SJCRH30 (cell line): ENCODE measurements at regions not wholly inside any gene's neighbourhood (a gene's known extent, or its start where the extent isn't known, plus 50 kb on each side); places are given as distances from the start of the nearest gene placed in this dataset.
"Not testable (repeated sequence)": the region's sequence is repeated elsewhere in the genome, so short reads cannot be mapped to it uniquely, and the experiment has no call there.

Source experiments
- DNase-seq, 2 experiments: peaks; one replicate each; pipeline ENCODE4 v3.0.0-alpha.2; 2015 to 2020
- H3K27ac ChIP-seq: fragments of 250-450 bp; sonication (Bioruptor Pico); 2 replicates; pipeline ENCODE4 v1.5.1; 2020; ENCODE audit warnings: mild to moderate bottlenecking, moderate library complexity
- H3K27me3 ChIP-seq: fragments of 250-450 bp; sonication (Bioruptor Pico); 2 replicates; pipeline ENCODE4 v1.5.1; 2020; ENCODE audit warnings: mild to moderate bottlenecking, moderate library complexity
- H3K36me3 ChIP-seq: fragments of 250-450 bp; sonication (Bioruptor Pico); 2 replicates; pipeline ENCODE4 v1.5.1; 2020; ENCODE audit warnings: mild to moderate bottlenecking, moderate library complexity
- H3K4me1 ChIP-seq: fragments of 250-450 bp; sonication (Bioruptor Pico); 2 replicates; pipeline ENCODE4 v1.5.1; 2020; ENCODE audit warnings: mild to moderate bottlenecking, moderate library complexity
- H3K4me3 ChIP-seq: fragments of 250-450 bp; sonication (Bioruptor Pico); 2 replicates; pipeline ENCODE4 v1.5.1; 2020; ENCODE audit warnings: mild to moderate bottlenecking, moderate library complexity
- H3K9me3 ChIP-seq: fragments of 250-450 bp; sonication (Bioruptor Pico); replicated peaks from 2 replicates; pipeline ENCODE4 v1.5.1; 2020; ENCODE audit warnings: mild to moderate bottlenecking, moderate library complexity

- Histone ChIP-seq H3K4me3 (no peak overlapping the region), H3K27me3 (no peaks in the 10 kb centered on the region), H3K27ac (no peak overlapping the region), H3K36me3 (no peaks in the 10 kb centered on the region), H3K4me1 (peaks cover 42% of the 10 kb centered on the region), H3K9me3 (no peaks in the 10 kb centered on the region)
- no peak for DNase-seq
Measured at GRCh38 chr16:87046235-87046634, 271.0 kb downstream of the C16orf95 start.

GRCh38 chr16:87047221-87048037, 269.8 kb downstream of the C16orf95 start:
- Histone ChIP-seq H3K9me3 (no peaks in the 10 kb centered on the region), H3K27me3 (no peaks in the 10 kb centered on the region)
- DNase-seq = peak; percentile 64 to 71

GRCh38 chr16:87048038-87048729, 269.0 kb downstream of the C16orf95 start:
- H3K27ac ChIP-seq = no peak overlapping the region
- H3K4me3 ChIP-seq = no peak overlapping the region

More at GRCh38 chr16:87047221-87048037, 269.8 kb downstream of the C16orf95 start:
- Histone ChIP-seq H3K4me3 (no peak overlapping the region), H3K27ac (no peak overlapping the region), H3K36me3 (no peaks in the 10 kb centered on the region), H3K4me1 (peaks cover 32% of the 10 kb centered on the region)

GRCh38 chr16:87048730-87049115, 268.5 kb downstream of the C16orf95 start:
- Histone ChIP-seq H3K9me3 (no peaks in the 10 kb centered on the region), H3K4me1 (peaks cover 21% of the 10 kb centered on the region; the same call in 1 of the 2 replicates), H3K27ac (no peak overlapping the region), H3K27me3 (no peaks in the 10 kb centered on the region), H3K4me3 (no peak overlapping the region), H3K36me3 (no peaks in the 10 kb centered on the region)
- no peak for DNase-seq

More at GRCh38 chr16:87048038-87048729, 269.0 kb downstream of the C16orf95 start:
- no peak for DNase-seq
- Histone ChIP-seq H3K9me3 (no peaks in the 10 kb centered on the region), H3K27me3 (no peaks in the 10 kb centered on the region), H3K36me3 (no peaks in the 10 kb centered on the region), H3K4me1 (peaks cover 26% of the 10 kb centered on the region)

GRCh38 chr16:87049216-87049615, 268.0 kb downstream of the C16orf95 start:
- not testable (repeated sequence) for H3K36me3 ChIP-seq, DNase-seq, H3K4me3 ChIP-seq, H3K9me3 ChIP-seq, H3K27me3 ChIP-seq, H3K27ac ChIP-seq
- peaks cover 21% of the 10 kb centered on the region; the same call in 1 of the 2 replicates for H3K4me1 ChIP-seq

- H3K4me3 ChIP-seq = no peak overlapping the region
- DNase-seq = no peak
- H3K4me1 ChIP-seq = peaks cover 21% of the 10 kb centered on the region; the same call in 1 of the 2 replicates
- no peaks in the 10 kb centered on the region for H3K9me3 ChIP-seq
- no peaks in the 10 kb centered on the region for H3K36me3 ChIP-seq
- H3K27me3 ChIP-seq = no peaks in the 10 kb centered on the region
- H3K27ac ChIP-seq = no peak overlapping the region
Measured at GRCh38 chr16:87050142-87050541, 267.1 kb downstream of the C16orf95 start.

- no peak for DNase-seq
- Histone ChIP-seq H3K27ac (no peak overlapping the region), H3K27me3 (no peaks in the 10 kb centered on the region), H3K36me3 (no peaks in the 10 kb centered on the region), H3K4me1 (peaks cover 15% of the 10 kb centered on the region; the same call in 1 of the 2 replicates), H3K9me3 (no peaks in the 10 kb centered on the region), H3K4me3 (no peak overlapping the region)
Measured at GRCh38 chr16:87051526-87052320, 265.5 kb downstream of the C16orf95 start.

GRCh38 chr16:87052506-87052905, 264.7 kb downstream of the C16orf95 start:
- Histone ChIP-seq H3K4me1 (peaks cover 7% of the 10 kb centered on the region; the same call in 1 of the 2 replicates), H3K27ac (no peak overlapping the region), H3K36me3 (no peaks in the 10 kb centered on the region), H3K27me3 (no peaks in the 10 kb centered on the region), H3K4me3 (no peak overlapping the region), H3K9me3 (no peaks in the 10 kb centered on the region)
- no peak for DNase-seq

- no peak for DNase-seq
- no peaks in the 10 kb centered on the region for H3K4me1 ChIP-seq
- H3K4me3 ChIP-seq = no peak overlapping the region
- no peaks in the 10 kb centered on the region for H3K27me3 ChIP-seq
- no peaks in the 10 kb centered on the region for H3K9me3 ChIP-seq
- H3K27ac ChIP-seq = no peak overlapping the region
- H3K36me3 ChIP-seq = no peaks in the 10 kb centered on the region
Measured at GRCh38 chr16:87053016-87053982, 263.9 kb downstream of the C16orf95 start.

GRCh38 chr16:87054154-87054553, 263.0 kb downstream of the C16orf95 start:
- Histone ChIP-seq H3K27ac (no peak overlapping the region), H3K36me3 (no peaks in the 10 kb centered on the region), H3K27me3 (no peaks in the 10 kb centered on the region), H3K9me3 (no peaks in the 10 kb centered on the region), H3K4me3 (no peak overlapping the region), H3K4me1 (no peaks in the 10 kb centered on the region)
- DNase-seq = no peak

- Histone ChIP-seq H3K9me3 (no peaks in the 10 kb centered on the region), H3K4me1 (no peaks in the 10 kb centered on the region), H3K36me3 (no peaks in the 10 kb centered on the region), H3K27ac (no peak overlapping the region), H3K27me3 (no peaks in the 10 kb centered on the region), H3K4me3 (no peak overlapping the region)
- no peak for DNase-seq
Measured at GRCh38 chr16:87054856-87055255, 262.3 kb downstream of the C16orf95 start.

GRCh38 chr16:87056083-87056482, 261.1 kb downstream of the C16orf95 start:
- Histone ChIP-seq H3K36me3 (no peaks in the 10 kb centered on the region), H3K27ac (no peak overlapping the region), H3K9me3 (no peaks in the 10 kb centered on the region), H3K4me3 (no peak overlapping the region), H3K27me3 (no peaks in the 10 kb centered on the region), H3K4me1 (no peaks in the 10 kb centered on the region)
- DNase-seq = peak in 1 of 2 experiments; percentile 35

- H3K27me3 ChIP-seq = no peaks in the 10 kb centered on the region
Measured at GRCh38 chr16:87056551-87056950, 260.6 kb downstream of the C16orf95 start.

More at GRCh38 chr16:87056551-87056950, 260.6 kb downstream of the C16orf95 start:
- no peaks in the 10 kb centered on the region for H3K4me1 ChIP-seq
- no peaks in the 10 kb centered on the region for H3K36me3 ChIP-seq
- no peaks in the 10 kb centered on the region for H3K9me3 ChIP-seq
- no peak overlapping the region for H3K4me3 ChIP-seq
- no peak overlapping the region for H3K27ac ChIP-seq
- no peak for DNase-seq
